LNCAP (cell line): ENCODE measurements at regions not wholly inside any gene's neighbourhood (a gene's known extent, or its start where the extent isn't known, plus 50 kb on each side); places are given as distances from the start of the nearest gene placed in this dataset.

Source experiments
- CTCF ChIP-seq: fragments of 450-650 bp; IDR thresholded peaks from 2 replicates; pipeline ENCODE4 v1.5.1; 2017; ENCODE audit warnings: mild to moderate bottlenecking

- no peak for TF ChIP-seq CTCF
These were observed 311.0 kb upstream of the FAM98A start for GRCh38 chr2:33909945-33910695.

GRCh38 chr2:33907866-33908265 lies 308.8 kb upstream of the FAM98A start:
- no peak for TF ChIP-seq CTCF

GRCh38 chr2:33904801-33905200 lies 305.7 kb upstream of the FAM98A start:
- no peak for TF ChIP-seq CTCF

- no peak for TF ChIP-seq CTCF
These were observed 304.6 kb upstream of the FAM98A start for GRCh38 chr2:33903701-33904100.

- TF ChIP-seq CTCF: no peak
These were observed 304.1 kb upstream of the FAM98A start for GRCh38 chr2:33903215-33903614.

GRCh38 chr2:33900610-33901009 lies 301.5 kb upstream of the FAM98A start:
- TF ChIP-seq CTCF: no peak

GRCh38 chr2:33897741-33898140 lies 298.6 kb upstream of the FAM98A start:
- TF ChIP-seq CTCF: no peak

GRCh38 chr2:33893824-33894223 lies 294.7 kb upstream of the FAM98A start:
- TF ChIP-seq CTCF: no peak
